Upper lobe of right lung (tissue), 1 donor: ENCODE measurements at regions not wholly inside any gene's neighbourhood (a gene's known extent, or its start where the extent isn't known, plus 50 kb on each side); places are given as distances from the start of the nearest gene placed in this dataset.

Source experiments
- ATAC-seq: fragments of 200-7000 bp; cut with Tn5 transposase; one replicate; pipeline ENCODE4 v1.9.1; 2020; ENCODE audit warnings: mild to moderate bottlenecking, moderate library complexity
- DNase-seq: peaks from one replicate; pipeline ENCODE4 v3.0.0-alpha.2; 2020
- H3K27ac ChIP-seq: fragments of 200-600 bp; one replicate; pipeline ENCODE4 v1.8.0; 2022
- H3K27me3 ChIP-seq: fragments of 200-600 bp; one replicate; pipeline ENCODE4 v1.8.0; 2022; ENCODE audit warnings: mild to moderate bottlenecking
- H3K36me3 ChIP-seq: fragments of 200-600 bp; one replicate; pipeline ENCODE4 v1.8.0; 2022
- H3K4me1 ChIP-seq: fragments of 200-600 bp; one replicate; pipeline ENCODE4 v1.8.0; 2022
- H3K4me3 ChIP-seq: fragments of 200-600 bp; one replicate; pipeline ENCODE4 v1.8.0; 2022; ENCODE audit warnings: mild to moderate bottlenecking
- H3K9me3 ChIP-seq: fragments of 200-600 bp; one replicate; pipeline ENCODE4 v1.8.0; 2022
- CTCF ChIP-seq: fragments of 200-600 bp; IDR thresholded peaks from one replicate; pipeline ENCODE4 v1.8.0; 2022; ENCODE audit warnings: antibody characterized with exemption
- intact Hi-C: fragments of 100-400 bp; cut with DNase I; formaldehyde crosslinking; loops from one replicate; pipeline ENCODE4 v1.11.0; 2022
- donor health status: DM: no; HTN: yes; CAD: no; lungs with severe emphysema.

- no peak for ATAC-seq
- Histone ChIP-seq H3K27me3 (no peaks in the 10 kb centered on the region), H3K36me3 (no peaks in the 10 kb centered on the region), H3K9me3 (no peaks in the 10 kb centered on the region), H3K4me1 (no peaks in the 10 kb centered on the region), H3K27ac (no peak overlapping the region), H3K4me3 (no peak overlapping the region)
- no peak for TF ChIP-seq CTCF
- DNase-seq, result no peak
- intact Hi-C loops, result no loop called here
Observed at GRCh38 chr5:61746831-61747575, 414.9 kb downstream of the ZSWIM6 start.

- Histone ChIP-seq H3K4me3 (no peak overlapping the region), H3K27me3 (no peaks in the 10 kb centered on the region), H3K9me3 (no peaks in the 10 kb centered on the region), H3K27ac (no peak overlapping the region), H3K4me1 (no peaks in the 10 kb centered on the region), H3K36me3 (no peaks in the 10 kb centered on the region)
- DNase-seq (no peak), ATAC-seq (no peak)
- intact Hi-C loops, result no loop called here
- TF ChIP-seq CTCF, result no peak
Observed at GRCh38 chr5:61748121-61748520, 416.1 kb downstream of the ZSWIM6 start.

- Histone ChIP-seq H3K9me3 (no peaks in the 10 kb centered on the region), H3K27me3 (no peaks in the 10 kb centered on the region), H3K36me3 (no peaks in the 10 kb centered on the region), H3K4me3 (no peak overlapping the region), H3K4me1 (no peaks in the 10 kb centered on the region), H3K27ac (no peak overlapping the region)
- TF ChIP-seq CTCF, result no peak
- ATAC-seq (no peak), DNase-seq (no peak)
- intact Hi-C loops, result no loop called here
Observed at GRCh38 chr5:61748651-61749050, 416.6 kb downstream of the ZSWIM6 start.

- H3K27ac ChIP-seq, result no peak overlapping the region
- ATAC-seq (no peak), DNase-seq (no peak)
- no peaks in the 10 kb centered on the region for H3K27me3 ChIP-seq
- intact Hi-C loops, result no loop called here
- no peaks in the 10 kb centered on the region for H3K36me3 ChIP-seq
- no peaks in the 10 kb centered on the region for H3K9me3 ChIP-seq
- no peak overlapping the region for H3K4me3 ChIP-seq
- no peak for TF ChIP-seq CTCF
- H3K4me1 ChIP-seq, result no peaks in the 10 kb centered on the region
Observed at GRCh38 chr5:61752588-61752987, 420.5 kb downstream of the ZSWIM6 start.

GRCh38 chr5:61754792-61755191 lies 422.7 kb downstream of the ZSWIM6 start:
- no peaks in the 10 kb centered on the region for H3K36me3 ChIP-seq
- no peak for DNase-seq
- ATAC-seq, result no peak
- no peaks in the 10 kb centered on the region for H3K9me3 ChIP-seq
- no peak overlapping the region for H3K27ac ChIP-seq
- no peaks in the 10 kb centered on the region for H3K27me3 ChIP-seq
- H3K4me3 ChIP-seq, result no peak overlapping the region
- intact Hi-C loops, result no loop called here
- no peaks in the 10 kb centered on the region for H3K4me1 ChIP-seq
- TF ChIP-seq CTCF, result no peak

- no peak for ATAC-seq
- no peak overlapping the region for H3K4me3 ChIP-seq
- H3K27ac ChIP-seq, result no peak overlapping the region
- DNase-seq, result no peak
- H3K36me3 ChIP-seq, result no peaks in the 10 kb centered on the region
- no peaks in the 10 kb centered on the region for H3K9me3 ChIP-seq
- TF ChIP-seq CTCF, result no peak
- intact Hi-C loops, result no loop called here
- no peaks in the 10 kb centered on the region for H3K27me3 ChIP-seq
- H3K4me1 ChIP-seq, result no peaks in the 10 kb centered on the region
Observed at GRCh38 chr5:61755726-61756222, 423.7 kb downstream of the ZSWIM6 start.
